HFF-Myc (cell line): ENCODE measurements at regions not wholly inside any gene's neighbourhood (a gene's known extent, or its start where the extent isn't known, plus 50 kb on each side); places are given as distances from the start of the nearest gene placed in this dataset.
"Not testable (repeated sequence)": the region's sequence is repeated elsewhere in the genome, so short reads cannot be mapped to it uniquely, and the experiment has no call there.

ENCODE experiments used
- DNase-seq: peaks from one replicate; pipeline ENCODE4 v3.0.0-alpha.2; 2011; ENCODE audit warnings: low read depth; ENCODE audit errors: extremely low read depth
- H3K4me3 ChIP-seq: replicated peaks from 2 replicates; pipeline ENCODE4 v1.5.1; 2011; ENCODE audit warnings: low read depth, mild to moderate bottlenecking, control low read depth, low read length
- CTCF ChIP-seq: IDR thresholded peaks from 2 replicates; pipeline ENCODE4 v1.5.1; 2012; ENCODE audit warnings: mild to moderate bottlenecking, low read depth, low read length, control low read depth; ENCODE audit errors: missing control alignments

DNA sequence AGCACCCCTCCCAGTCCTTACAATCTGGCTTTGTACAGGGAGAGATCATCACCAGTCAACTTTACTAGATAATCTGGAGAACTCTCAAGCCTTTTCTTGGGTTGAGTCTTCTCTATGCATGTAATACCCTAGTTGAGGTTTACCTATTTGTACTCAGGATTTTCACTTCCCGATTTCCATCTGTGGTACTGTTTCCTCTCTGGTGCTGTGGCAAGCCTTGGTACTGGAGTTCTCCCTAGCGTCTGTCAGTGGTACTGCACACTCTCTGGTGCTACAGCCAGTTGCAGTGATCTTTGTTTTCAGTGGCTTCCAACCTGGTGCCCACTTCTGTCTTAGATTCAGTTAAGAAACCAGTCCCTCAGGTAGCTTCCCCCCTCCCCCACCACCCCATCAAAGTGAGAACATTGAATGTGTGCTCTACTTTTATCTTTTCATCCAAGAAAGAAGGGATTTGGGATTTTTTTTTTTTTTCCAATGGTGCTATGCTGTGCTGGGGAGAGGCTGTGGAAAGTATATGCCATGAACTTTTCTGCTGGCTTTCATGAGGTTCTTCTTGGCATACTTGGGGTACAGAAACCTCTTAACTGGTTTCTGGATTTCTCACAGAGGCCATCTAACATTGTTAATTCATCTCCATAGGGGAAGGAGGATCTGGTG, 69.4 kb upstream of the EVL start:
- peak; percentile 77 for TF ChIP-seq CTCF
- no peak overlapping the region for H3K4me3 ChIP-seq
- peak; percentile 46 for DNase-seq

GRCh38 chr14:99996951-99997571, 68.2 kb upstream of the EVL start:
- no peak for DNase-seq
- TF ChIP-seq CTCF, result no peak
- no peak overlapping the region for H3K4me3 ChIP-seq

GRCh38 chr14:100000398-100000797, 64.8 kb upstream of the EVL start:
- DNase-seq, H3K4me3 ChIP-seq: not testable (repeated sequence)

DNA sequence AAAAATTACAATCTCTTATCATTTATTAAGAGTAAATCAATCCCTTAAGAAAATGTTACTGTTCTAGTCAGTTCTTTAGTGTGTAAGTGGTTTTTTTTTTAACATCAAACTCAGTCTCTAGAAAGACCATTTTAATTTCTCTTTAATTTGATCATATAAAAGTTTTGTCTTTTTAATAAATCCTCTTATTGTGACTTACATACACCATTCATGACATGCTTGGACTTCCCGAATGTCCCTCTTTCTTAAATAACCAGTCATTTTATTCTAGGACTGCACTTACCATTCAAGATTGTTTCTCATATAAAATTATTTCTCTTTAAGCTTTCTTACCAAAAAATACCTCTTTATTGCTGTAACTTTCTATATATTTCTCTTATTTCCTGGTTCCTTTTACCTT, 60.8 kb upstream of the EVL start:
- DNase-seq, result no peak
- H3K4me3 ChIP-seq, result no peak overlapping the region
- TF ChIP-seq CTCF, result no peak

DNA sequence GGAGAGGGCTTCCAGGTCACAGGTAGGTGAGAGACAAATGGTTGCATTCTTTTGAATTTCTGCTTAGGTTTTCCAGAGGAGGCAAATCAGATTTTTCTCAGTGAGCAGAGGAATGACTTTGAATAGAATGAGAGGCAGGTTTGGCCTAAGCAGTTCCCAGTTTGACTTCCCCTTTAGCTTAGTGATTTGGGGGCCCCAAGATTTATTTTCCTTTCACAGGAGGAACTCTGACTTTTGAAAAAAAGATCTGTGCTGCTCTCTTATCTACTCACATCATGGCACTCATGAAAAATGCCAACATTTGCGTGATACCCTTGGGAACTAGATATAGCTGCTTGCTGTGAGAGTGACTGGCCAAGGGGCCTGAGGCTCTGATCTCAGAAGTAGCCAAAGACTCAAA, 58.0 kb upstream of the EVL start:
- H3K4me3 ChIP-seq, result no peak overlapping the region
- no peak for DNase-seq
- TF ChIP-seq CTCF, result no peak

DNA sequence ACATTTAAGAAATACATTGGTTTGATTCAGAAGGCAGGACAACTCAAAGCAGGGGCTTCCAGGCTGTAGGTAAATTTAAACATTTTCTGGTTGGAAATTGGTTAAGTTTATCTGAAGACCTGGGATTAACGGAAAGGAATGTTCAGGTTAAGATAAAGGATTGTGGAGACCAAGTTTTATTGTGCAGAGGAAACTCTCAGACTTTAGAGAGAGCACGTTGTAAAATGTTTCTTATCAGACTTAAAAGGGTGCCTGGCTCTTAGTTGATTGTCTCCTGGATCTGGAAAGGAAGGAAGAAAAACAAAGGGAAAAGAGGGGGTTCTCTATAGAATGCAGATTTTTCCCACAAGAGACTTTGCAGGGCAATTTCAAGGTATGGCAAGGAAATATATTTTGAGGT, 55.4 kb upstream of the EVL start:
- not testable (repeated sequence) for H3K4me3 ChIP-seq, DNase-seq

- H3K4me3 ChIP-seq, result no peak overlapping the region
- TF ChIP-seq CTCF, result no peak
- DNase-seq, result no peak
These were observed 54.5 kb upstream of the EVL start for GRCh38 chr14:100010679-100011078.
